ENCODE measurements at regions not wholly inside any gene's neighbourhood (a gene's known extent, or its start where the extent isn't known, plus 50 kb on each side); places are given as distances from the start of the nearest gene placed in this dataset.

DNA sequence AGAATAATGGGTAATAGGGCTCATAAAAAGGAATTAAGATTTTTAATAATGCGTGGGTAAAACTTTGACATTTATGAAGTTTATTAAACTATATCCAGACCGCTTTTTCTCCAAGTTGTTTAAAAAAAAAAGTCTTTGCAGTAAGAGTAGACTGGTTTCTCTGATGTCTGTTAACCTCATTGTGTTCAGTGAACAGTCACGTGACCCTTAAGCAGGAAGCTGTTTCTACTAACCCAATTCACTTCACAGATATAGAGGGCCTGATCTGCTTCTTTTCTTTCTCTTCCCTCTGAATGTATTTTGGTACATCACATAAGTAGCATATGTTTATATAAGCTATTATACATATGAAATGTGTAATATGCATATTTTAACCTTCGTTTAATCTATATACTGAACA is 1011.3 kb upstream of the CELF4 start:
- H3F3A ChIP-seq (ENCODE audit: low read depth), result no peaks in the 10 kb centered on the region
- no peak overlapping the region for H3K27ac ChIP-seq
- H3K4me2 ChIP-seq, result no peak overlapping the region
- no peaks in the 10 kb centered on the region for H4K20me1 ChIP-seq (ENCODE audit: low read depth)
- no peak overlapping the region for H3K4me3 ChIP-seq
- H3K4me1 ChIP-seq, result peaks cover 7% of the 10 kb centered on the region
- H3K79me2 ChIP-seq (ENCODE audit: low read depth), result no peaks in the 10 kb centered on the region
- TF ChIP-seq, protein P1, sequence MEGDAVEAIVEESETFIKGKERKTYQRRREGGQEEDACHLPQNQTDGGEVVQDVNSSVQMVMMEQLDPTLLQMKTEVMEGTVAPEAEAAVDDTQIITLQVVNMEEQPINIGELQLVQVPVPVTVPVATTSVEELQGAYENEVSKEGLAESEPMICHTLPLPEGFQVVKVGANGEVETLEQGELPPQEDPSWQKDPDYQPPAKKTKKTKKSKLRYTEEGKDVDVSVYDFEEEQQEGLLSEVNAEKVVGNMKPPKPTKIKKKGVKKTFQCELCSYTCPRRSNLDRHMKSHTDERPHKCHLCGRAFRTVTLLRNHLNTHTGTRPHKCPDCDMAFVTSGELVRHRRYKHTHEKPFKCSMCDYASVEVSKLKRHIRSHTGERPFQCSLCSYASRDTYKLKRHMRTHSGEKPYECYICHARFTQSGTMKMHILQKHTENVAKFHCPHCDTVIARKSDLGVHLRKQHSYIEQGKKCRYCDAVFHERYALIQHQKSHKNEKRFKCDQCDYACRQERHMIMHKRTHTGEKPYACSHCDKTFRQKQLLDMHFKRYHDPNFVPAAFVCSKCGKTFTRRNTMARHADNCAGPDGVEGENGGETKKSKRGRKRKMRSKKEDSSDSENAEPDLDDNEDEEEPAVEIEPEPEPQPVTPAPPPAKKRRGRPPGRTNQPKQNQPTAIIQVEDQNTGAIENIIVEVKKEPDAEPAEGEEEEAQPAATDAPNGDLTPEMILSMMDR (IDR thresholded peaks at IDR 0.05), result no peak
- H3K9me3 ChIP-seq (ENCODE audit: low read depth), result no peaks in the 10 kb centered on the region
- H2AFZ ChIP-seq (replicated peaks), result no peak overlapping the region
- DNase-seq (ENCODE audit: low spot score), result no peak
- no peak overlapping the region for H3K4me3 Mint-ChIP-seq
- H3K27me3 ChIP-seq, result no peaks in the 10 kb centered on the region
- no peak overlapping the region for H3K9ac ChIP-seq
- H3K9me3 Mint-ChIP-seq, result no peaks in the 10 kb centered on the region
- H3K36me3 ChIP-seq, result no peaks in the 10 kb centered on the region
- H3K27me3 Mint-ChIP-seq (ENCODE audit: insufficient read depth, low read depth), result no peaks in the 10 kb centered on the region
- H3K36me3 Mint-ChIP-seq, result no peaks in the 10 kb centered on the region
- H3K27ac Mint-ChIP-seq, result no peak overlapping the region
- no peaks in the 10 kb centered on the region for H3K4me1 Mint-ChIP-seq

DNA sequence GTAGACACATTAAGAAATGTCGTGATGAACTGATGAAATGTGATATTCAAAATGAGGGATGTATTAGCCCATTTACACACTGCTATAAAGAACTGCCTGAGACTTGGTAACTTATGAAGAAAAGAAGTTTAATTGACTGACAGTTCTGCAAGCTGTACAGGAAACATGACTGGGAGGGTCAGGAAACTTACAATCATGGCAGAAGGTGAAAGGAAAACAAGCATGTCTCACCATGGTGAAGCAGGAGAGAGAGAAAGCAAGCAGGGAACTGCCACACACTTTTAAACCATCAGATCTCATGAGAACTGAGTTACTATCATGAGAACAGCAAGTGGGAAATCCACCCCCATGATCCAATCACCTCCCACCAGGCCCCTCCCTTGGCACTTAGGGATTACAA is 1010.8 kb upstream of the CELF4 start:
- H3K4me2 ChIP-seq, result no peak overlapping the region
- no peaks in the 10 kb centered on the region for H3K36me3 Mint-ChIP-seq
- no peak for DNase-seq (ENCODE audit: low spot score)
- H3K36me3 ChIP-seq, result no peaks in the 10 kb centered on the region
- no peak overlapping the region for H2AFZ ChIP-seq (replicated peaks)
- H3K9me3 Mint-ChIP-seq, result no peaks in the 10 kb centered on the region
- no peak overlapping the region for H3K4me3 ChIP-seq
- H3K27ac Mint-ChIP-seq, result no peak overlapping the region
- peaks cover 7% of the 10 kb centered on the region for H3K4me1 ChIP-seq
- H3K79me2 ChIP-seq (ENCODE audit: low read depth), result no peaks in the 10 kb centered on the region
- H4K20me1 ChIP-seq (ENCODE audit: low read depth), result no peaks in the 10 kb centered on the region
- H3K27me3 ChIP-seq, result no peaks in the 10 kb centered on the region
- H3F3A ChIP-seq (ENCODE audit: low read depth), result no peaks in the 10 kb centered on the region
- H3K27me3 Mint-ChIP-seq (ENCODE audit: insufficient read depth, low read depth), result no peaks in the 10 kb centered on the region
- H3K9ac ChIP-seq, result no peak overlapping the region
- H3K4me1 Mint-ChIP-seq, result no peaks in the 10 kb centered on the region
- TF ChIP-seq EZH2 (IDR thresholded peaks at IDR 0.05) (no peak), EZH2phosphoT487 (IDR thresholded peaks at IDR 0.05) (no peak)
- TF ChIP-seq, protein P1 (IDR thresholded peaks at IDR 0.05), result no peak
- no peak overlapping the region for H3K4me3 Mint-ChIP-seq
- H3K27ac ChIP-seq, result no peak overlapping the region
- H3K9me3 ChIP-seq (ENCODE audit: low read depth), result no peaks in the 10 kb centered on the region

DNA sequence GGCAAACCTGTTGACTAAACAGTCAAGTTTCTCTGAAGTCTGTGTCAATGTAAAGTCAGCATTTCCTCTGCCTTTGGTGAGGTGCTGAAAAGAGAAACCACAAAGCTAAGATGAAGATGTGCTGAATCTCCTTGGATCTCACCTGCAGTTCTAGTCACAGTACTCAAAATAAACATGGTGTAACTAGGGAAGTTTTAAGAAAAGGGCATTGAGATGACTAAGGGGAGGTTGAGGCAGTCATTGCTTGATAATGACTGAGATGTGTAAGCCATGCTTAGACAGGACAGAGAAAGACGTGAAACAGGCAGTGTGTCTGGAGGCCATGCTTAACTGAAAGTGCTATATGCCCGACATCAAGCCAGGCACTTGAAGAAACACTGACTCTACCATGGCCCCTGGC is 1010.0 kb upstream of the CELF4 start:
- Histone ChIP-seq H3K4me2 (no peak overlapping the region), H2AFZ (replicated peaks) (no peak overlapping the region), H3K4me3 (no peak overlapping the region), H4K20me1 (ENCODE audit: low read depth) (no peaks in the 10 kb centered on the region), H3F3A (ENCODE audit: low read depth) (no peaks in the 10 kb centered on the region), H3K4me1 (peaks cover 7% of the 10 kb centered on the region), H3K79me2 (ENCODE audit: low read depth) (no peaks in the 10 kb centered on the region), H3K9me3 (ENCODE audit: low read depth) (no peaks in the 10 kb centered on the region), H3K27me3 (no peaks in the 10 kb centered on the region), H3K36me3 (no peaks in the 10 kb centered on the region), H3K9ac (no peak overlapping the region), H3K27ac (no peak overlapping the region)
- H3K4me3 Mint-ChIP-seq, result no peak overlapping the region
- H3K36me3 Mint-ChIP-seq, result no peaks in the 10 kb centered on the region
- DNase-seq (ENCODE audit: low spot score), result no peak
- H3K27me3 Mint-ChIP-seq (ENCODE audit: insufficient read depth, low read depth), result no peaks in the 10 kb centered on the region
- no peaks in the 10 kb centered on the region for H3K9me3 Mint-ChIP-seq
- no peak overlapping the region for H3K27ac Mint-ChIP-seq
- TF ChIP-seq EZH2 (IDR thresholded peaks at IDR 0.05) (no peak), EZH2phosphoT487 (IDR thresholded peaks at IDR 0.05) (no peak)
- TF ChIP-seq, protein P1 (IDR thresholded peaks at IDR 0.05), result no peak
- H3K4me1 Mint-ChIP-seq, result no peaks in the 10 kb centered on the region

DNA sequence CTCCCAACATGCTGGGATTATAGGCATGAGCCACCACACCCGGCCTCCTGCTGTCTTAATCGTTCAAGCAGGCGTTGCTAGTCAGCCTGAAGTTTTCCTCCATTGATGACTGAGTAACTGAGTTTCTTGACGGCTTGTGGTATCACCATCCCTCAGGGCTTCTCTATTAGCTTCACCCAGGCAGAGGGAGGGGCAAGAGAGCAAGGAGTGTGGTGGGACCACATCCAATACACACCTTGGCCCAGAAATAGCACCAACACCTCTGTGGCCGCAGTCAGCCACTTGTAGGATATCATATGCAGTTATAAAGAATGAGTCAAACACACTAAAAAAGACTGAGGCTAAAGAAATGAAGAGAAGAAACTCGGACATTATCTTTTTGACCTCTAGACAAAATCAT is 1009.4 kb upstream of the CELF4 start:
- no peak for TF ChIP-seq EZH2phosphoT487 (IDR thresholded peaks at IDR 0.05)
- TF ChIP-seq, protein P1 (IDR thresholded peaks at IDR 0.05), result no peak
- TF ChIP-seq EZH2 (IDR thresholded peaks at IDR 0.05), result no peak
- Mint-ChIP-seq H3K36me3 (no peaks in the 10 kb centered on the region), H3K4me1 (no peaks in the 10 kb centered on the region), H3K27me3 (ENCODE audit: insufficient read depth, low read depth) (no peaks in the 10 kb centered on the region), H3K9me3 (no peaks in the 10 kb centered on the region), H3K4me3 (no peak overlapping the region), H3K27ac (no peak overlapping the region)
- no peak for DNase-seq (ENCODE audit: low spot score)
- no peaks in the 10 kb centered on the region for H3K9me3 ChIP-seq (ENCODE audit: low read depth)
- H3K27ac ChIP-seq, result no peak overlapping the region
- H4K20me1 ChIP-seq (ENCODE audit: low read depth), result no peaks in the 10 kb centered on the region
- peaks cover 7% of the 10 kb centered on the region for H3K4me1 ChIP-seq
- H3K9ac ChIP-seq, result no peak overlapping the region
- no peak overlapping the region for H2AFZ ChIP-seq (replicated peaks)
- H3K4me3 ChIP-seq, result no peak overlapping the region
- no peak overlapping the region for H3K4me2 ChIP-seq
- H3K36me3 ChIP-seq, result no peaks in the 10 kb centered on the region
- H3K79me2 ChIP-seq (ENCODE audit: low read depth), result no peaks in the 10 kb centered on the region
- no peaks in the 10 kb centered on the region for H3F3A ChIP-seq (ENCODE audit: low read depth)
- H3K27me3 ChIP-seq, result no peaks in the 10 kb centered on the region
